Keratinocyte (primary cell): ENCODE measurements at regions not wholly inside any gene's neighbourhood (a gene's known extent, or its start where the extent isn't known, plus 50 kb on each side); places are given as distances from the start of the nearest gene placed in this dataset.

Experiments
- DNase-seq: peaks from one replicate; pipeline ENCODE4 v3.0.0-alpha.2; 2011; ENCODE audit warnings: low read depth, missing footprints, low spot score
- FAIRE-seq: peaks from 2 replicates; lab custom pipeline; 2011; peaks lifted over from hg19 to GRCh38; lab: Jason Lieb, UNC
- H2AFZ ChIP-seq: 2 replicates; pipeline ENCODE4 v1.6.0; 2012; ENCODE audit warnings: low read length, control low read depth, inconsistent platforms; ENCODE audit not compliant: control insufficient read depth
- H3K27ac ChIP-seq: 2 replicates; pipeline ENCODE4 v1.5.1; 2011; ENCODE audit warnings: low read length; ENCODE audit not compliant: control insufficient read depth, insufficient read depth
- H3K27me3 ChIP-seq: 3 replicates; pipeline ENCODE4 v1.6.0; 2011; ENCODE audit warnings: low read length; ENCODE audit not compliant: control insufficient read depth, insufficient read depth; ENCODE audit errors: extremely low read depth
- H3K36me3 ChIP-seq, 2 experiments: 2 replicates in 1 of 2; 3 replicates in 1 of 2; pipeline ENCODE4 v1.5.1; 2011; ENCODE audit warnings: low read length in 2 of 2, mild to moderate bottlenecking in 1 of 2; ENCODE audit not compliant: control insufficient read depth in 2 of 2, insufficient read depth in 2 of 2; ENCODE audit errors: extremely low read depth in 1 of 2
- H3K4me1 ChIP-seq: 3 replicates; pipeline ENCODE4 v1.5.1; 2011; ENCODE audit warnings: low read length; ENCODE audit not compliant: control insufficient read depth, insufficient read depth; ENCODE audit errors: extremely low read depth
- H3K4me2 ChIP-seq: 3 replicates; pipeline ENCODE4 v1.6.0; 2011; ENCODE audit warnings: low read depth, low read length; ENCODE audit not compliant: control insufficient read depth, insufficient read depth; ENCODE audit errors: extremely low read depth
- H3K4me3 ChIP-seq, 3 experiments: fragments of 200-600 bp in 1 of 3; sonication (generic) in 1 of 3; 2 replicates in 2 of 3; 3 replicates in 1 of 3; pipeline ENCODE4 v1.5.1; 2011 to 2016; ENCODE audit warnings: low read length in 3 of 3, mild to moderate bottlenecking in 3 of 3, control low read depth in 2 of 3, inconsistent platforms in 1 of 3, low read depth in 1 of 3, mixed read lengths in 1 of 3, mixed run types in 1 of 3, moderate library complexity in 1 of 3; ENCODE audit not compliant: control insufficient read depth in 2 of 3, insufficient read depth in 2 of 3; ENCODE audit errors: extremely low read depth in 1 of 3
- H3K79me2 ChIP-seq: 2 replicates; pipeline ENCODE4 v1.6.0; 2012; ENCODE audit warnings: low read length; ENCODE audit not compliant: control insufficient read depth, insufficient read depth
- H3K9ac ChIP-seq: 3 replicates; pipeline ENCODE4 v1.6.0; 2011; ENCODE audit warnings: low read length; ENCODE audit not compliant: control insufficient read depth, insufficient read depth; ENCODE audit errors: extremely low read depth
- H3K9me1 ChIP-seq: 3 replicates; pipeline ENCODE4 v1.6.0; 2011; ENCODE audit warnings: low read length; ENCODE audit not compliant: control insufficient read depth, insufficient read depth; ENCODE audit errors: extremely low read depth
- H3K9me3 ChIP-seq: 2 replicates; pipeline ENCODE4 v1.5.1; 2012; ENCODE audit warnings: low read depth, low read length; ENCODE audit not compliant: control insufficient read depth
- H4K20me1 ChIP-seq: 3 replicates; pipeline ENCODE4 v1.6.0; 2011; ENCODE audit warnings: low read length; ENCODE audit not compliant: control insufficient read depth, insufficient read depth; ENCODE audit errors: extremely low read depth
- CTCF ChIP-seq, 3 experiments: IDR thresholded peaks in 1 of 3; conservative IDR thresholded peaks in 1 of 3; optimal IDR thresholded peaks in 1 of 3; 2 replicates in 2 of 3; 3 replicates in 1 of 3; pipeline versions ENCODE3 to v1.5.1; 2011; ENCODE audit warnings: low read length in 3 of 3, mild to moderate bottlenecking in 3 of 3, moderate library complexity in 2 of 3, control low read depth in 1 of 3, inconsistent platforms in 1 of 3; ENCODE audit not compliant: insufficient read depth in 2 of 3; ENCODE audit errors: extremely low read depth in 1 of 3
- EZH2 ChIP-seq: IDR thresholded peaks from one replicate; pipeline ENCODE4 v1.6.1; 2012; ENCODE audit warnings: inconsistent platforms, mild to moderate bottlenecking, low read length, moderate library complexity
- dilution Hi-C: fragments of 300-500 bp; cut with MboI; formaldehyde crosslinking; loops from one replicate; pipeline ENCODE4 v1.7.0; 2020; ENCODE audit warnings: low sequenced_read_pairs; ENCODE audit not compliant: extremely low pct_ligation_motif_present

- H3K27ac ChIP-seq: no peak overlapping the region
- DNase-seq (no peak), FAIRE-seq (no peak)
- H3K79me2 ChIP-seq: no peaks in the 10 kb centered on the region
- H3K9me3 ChIP-seq: no peaks in the 10 kb centered on the region
- H4K20me1 ChIP-seq: no peaks in the 10 kb centered on the region
- no peaks in the 10 kb centered on the region for H3K36me3 ChIP-seq
- no peak overlapping the region for H2AFZ ChIP-seq
- H3K9me1 ChIP-seq: no peaks in the 10 kb centered on the region
- peaks cover 11% of the 10 kb centered on the region for H3K4me1 ChIP-seq
- TF ChIP-seq EZH2 (no peak), CTCF (optimal IDR thresholded peaks at IDR 0.05 in 1 of 3, IDR thresholded peaks at IDR 0.05 in 1 of 3, conservative IDR thresholded peaks at IDR 0.05 in 1 of 3; ENCODE audit: extremely low read depth in 1 of 3, insufficient read depth in 2 of 3, low read length in 3 of 3) (no peak)
- no peak overlapping the region for H3K4me2 ChIP-seq
- dilution Hi-C loops: no loop called here
- H3K9ac ChIP-seq: no peak overlapping the region
- H3K27me3 ChIP-seq: no peaks in the 10 kb centered on the region
- H3K4me3 ChIP-seq: no peak overlapping the region
Measured at GRCh38 chr3:106035619-106036018, 166.8 kb upstream of the CBLB start.

GRCh38 chr3:106036696-106037095 is 167.9 kb upstream of the CBLB start:
- no peak for FAIRE-seq

More at GRCh38 chr3:106036696-106037095, 167.9 kb upstream of the CBLB start:
- Histone ChIP-seq H3K79me2 (no peaks in the 10 kb centered on the region), H2AFZ (no peak overlapping the region), H3K9ac (no peak overlapping the region), H3K4me3 (no peak overlapping the region), H3K9me3 (no peaks in the 10 kb centered on the region), H3K27me3 (no peaks in the 10 kb centered on the region), H4K20me1 (no peaks in the 10 kb centered on the region), H3K36me3 (no peaks in the 10 kb centered on the region), H3K27ac (no peak overlapping the region), H3K4me1 (peaks cover 5% of the 10 kb centered on the region), H3K4me2 (no peak overlapping the region), H3K9me1 (no peaks in the 10 kb centered on the region)
- dilution Hi-C loops: no loop called here
- no peak for DNase-seq
- TF ChIP-seq CTCF (optimal IDR thresholded peaks at IDR 0.05 in 1 of 3, IDR thresholded peaks at IDR 0.05 in 1 of 3, conservative IDR thresholded peaks at IDR 0.05 in 1 of 3; ENCODE audit: extremely low read depth in 1 of 3, insufficient read depth in 2 of 3, low read length in 3 of 3) (no peak), EZH2 (no peak)
